ENCODE measurements at regions not wholly inside any gene's neighbourhood (a gene's known extent, or its start where the extent isn't known, plus 50 kb on each side); places are given as distances from the start of the nearest gene placed in this dataset.

GRCh38 chr5:32951003-32951402, 239.9 kb downstream of the NPR3 start:
- TF ChIP-seq EP300 (IDR thresholded peaks at IDR 0.05; ENCODE audit: borderline replicate concordance) (no peak), FOXM1 (IDR thresholded peaks at IDR 0.05; ENCODE audit: borderline replicate concordance, low read depth) (no peak), CEBPB (IDR thresholded peaks at IDR 0.05) (no peak)

DNA sequence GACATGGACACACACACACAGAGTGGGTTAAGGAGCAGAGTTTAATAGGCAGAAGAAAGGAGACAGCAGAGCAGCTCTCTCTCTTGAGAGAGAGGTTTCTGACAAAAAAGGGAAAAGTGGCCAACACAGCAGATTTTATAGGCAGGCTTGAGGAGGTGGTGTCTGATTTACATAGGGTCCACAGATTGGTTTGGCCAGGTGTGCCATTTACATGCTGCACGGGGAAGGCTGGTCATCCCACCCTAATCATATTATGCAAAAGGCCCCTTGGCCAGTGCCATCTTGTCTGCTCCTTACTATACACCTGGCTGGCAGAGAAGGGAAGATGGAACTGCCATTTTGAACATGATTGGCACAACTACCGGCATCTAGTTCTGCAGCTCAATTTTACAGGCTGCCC, 240.8 kb downstream of the NPR3 start:
- no peak for TF ChIP-seq NFIC (IDR thresholded peaks at IDR 0.05)
- TF ChIP-seq, protein P1, sequence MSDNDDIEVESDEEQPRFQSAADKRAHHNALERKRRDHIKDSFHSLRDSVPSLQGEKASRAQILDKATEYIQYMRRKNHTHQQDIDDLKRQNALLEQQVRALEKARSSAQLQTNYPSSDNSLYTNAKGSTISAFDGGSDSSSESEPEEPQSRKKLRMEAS (IDR thresholded peaks at IDR 0.05) = no peak
- TF ChIP-seq ZBTB7A (IDR thresholded peaks at IDR 0.05; ENCODE audit: low read depth) = no peak
- TF ChIP-seq, protein P2, sequence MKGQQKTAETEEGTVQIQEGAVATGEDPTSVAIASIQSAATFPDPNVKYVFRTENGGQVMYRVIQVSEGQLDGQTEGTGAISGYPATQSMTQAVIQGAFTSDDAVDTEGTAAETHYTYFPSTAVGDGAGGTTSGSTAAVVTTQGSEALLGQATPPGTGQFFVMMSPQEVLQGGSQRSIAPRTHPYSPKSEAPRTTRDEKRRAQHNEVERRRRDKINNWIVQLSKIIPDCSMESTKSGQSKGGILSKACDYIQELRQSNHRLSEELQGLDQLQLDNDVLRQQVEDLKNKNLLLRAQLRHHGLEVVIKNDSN (IDR thresholded peaks at IDR 0.05) = no peak
- TF ChIP-seq TAF1 (IDR thresholded peaks at IDR 0.05; ENCODE audit: low read depth) = no peak
- no peak for TF ChIP-seq TCF12 (IDR thresholded peaks at IDR 0.05; ENCODE audit: low read depth)
- TF ChIP-seq YY1 (IDR thresholded peaks at IDR 0.05; ENCODE audit: low read depth) = no peak
- no peak for TF ChIP-seq EP300 (IDR thresholded peaks at IDR 0.05; ENCODE audit: borderline replicate concordance)
- TF ChIP-seq CEBPB (IDR thresholded peaks at IDR 0.05) = no peak
- no peak for TF ChIP-seq EGR1 (IDR thresholded peaks at IDR 0.05)
- TF ChIP-seq REST (IDR thresholded peaks at IDR 0.05; ENCODE audit: low read depth) = no peak
- TF ChIP-seq TEAD4 (IDR thresholded peaks at IDR 0.05) = no peak
- no peak for TF ChIP-seq CREB1 (IDR thresholded peaks at IDR 0.05; ENCODE audit: low read depth)

DNA sequence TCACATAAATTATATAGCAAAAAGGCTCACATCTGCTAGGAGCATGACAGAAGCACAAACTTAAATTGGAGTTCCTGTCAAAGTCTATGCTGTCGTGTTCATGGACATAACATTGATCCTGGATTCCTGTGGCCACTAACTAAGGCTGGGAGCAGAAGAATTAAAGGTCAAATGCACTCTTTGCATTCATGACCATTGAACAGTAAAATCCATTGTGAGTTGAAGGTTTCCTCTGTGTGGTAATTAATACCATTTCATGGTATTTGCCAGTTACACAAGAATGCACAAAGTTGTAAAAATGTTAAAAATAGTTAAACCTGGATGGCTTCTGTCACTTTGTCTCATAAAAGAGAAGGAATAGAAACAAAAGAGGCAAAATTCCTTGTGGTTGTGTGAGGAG, 242.6 kb downstream of the NPR3 start:
- peak; percentile 34; the same call in 1 of the 2 replicates for TF ChIP-seq TCF12 (IDR thresholded peaks at IDR 0.05; ENCODE audit: low read depth)
- no peak for TF ChIP-seq CEBPB (IDR thresholded peaks at IDR 0.05)
- TF ChIP-seq, protein P2 (IDR thresholded peaks at IDR 0.05) = no peak
- TF ChIP-seq EP300 (IDR thresholded peaks at IDR 0.05; ENCODE audit: borderline replicate concordance) = peak; percentile 61
- TF ChIP-seq TEAD4 (IDR thresholded peaks at IDR 0.05) = peak; percentile 71

DNA sequence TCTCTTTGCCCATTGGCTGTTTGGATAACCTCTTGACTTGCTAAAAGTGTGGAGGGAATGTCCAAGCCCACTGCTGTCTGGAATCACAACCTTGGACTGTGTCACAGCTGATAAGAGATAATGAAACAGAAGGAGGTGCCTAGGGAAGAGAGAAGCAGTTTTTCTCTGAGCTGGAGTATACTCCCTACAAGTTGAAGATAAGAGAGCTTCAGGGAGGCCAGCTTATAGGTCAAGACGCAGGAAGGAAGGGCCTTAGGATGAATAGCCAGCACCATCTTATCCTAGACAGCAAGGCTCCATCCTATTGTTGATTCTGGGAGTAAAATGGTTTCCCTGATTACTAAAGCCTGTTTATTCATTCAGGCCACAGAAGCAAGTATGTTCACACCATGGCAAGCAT, 244.7 kb downstream of the NPR3 start:
- TF ChIP-seq FOXM1 (IDR thresholded peaks at IDR 0.05; ENCODE audit: borderline replicate concordance, low read depth) (no peak), YY1 (IDR thresholded peaks at IDR 0.05; ENCODE audit: low read depth) (no peak), NFIC (IDR thresholded peaks at IDR 0.05) (no peak), TAF1 (IDR thresholded peaks at IDR 0.05; ENCODE audit: low read depth) (no peak), ZBTB7A (IDR thresholded peaks at IDR 0.05; ENCODE audit: low read depth) (no peak)
- TF ChIP-seq, protein P2 (IDR thresholded peaks at IDR 0.05) = no peak

DNA sequence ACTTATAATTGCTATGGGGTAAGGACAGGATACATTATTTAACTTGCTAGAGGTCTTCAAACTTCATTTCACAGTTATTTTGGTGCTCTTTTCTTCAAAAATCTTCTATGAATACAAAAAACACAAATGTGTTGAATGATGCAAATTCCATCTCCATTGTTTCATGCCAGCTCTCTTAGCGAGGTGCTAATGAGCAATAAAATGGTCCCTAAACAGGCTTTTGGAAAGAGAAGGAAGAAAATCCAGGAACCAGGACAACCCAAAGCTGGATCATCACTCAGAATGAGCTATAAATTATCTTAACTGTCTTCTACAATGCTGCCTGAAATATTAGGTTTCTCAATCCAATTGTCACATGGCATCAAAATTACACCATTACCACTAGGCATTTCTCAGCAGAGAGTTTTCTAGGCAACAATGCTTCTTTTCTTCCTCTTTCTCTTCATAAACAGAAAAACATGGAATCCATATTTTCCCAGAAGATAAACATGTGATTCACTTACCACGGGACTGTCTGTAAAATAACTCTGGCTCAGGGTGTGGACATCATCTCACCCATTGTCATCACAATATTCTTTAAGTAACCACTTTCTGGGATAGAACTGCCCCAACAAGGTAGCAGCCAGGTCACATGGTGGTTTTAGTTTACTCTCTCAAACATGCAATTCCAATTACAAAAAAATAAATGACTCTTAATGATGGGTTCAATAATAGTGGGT, 249.4 kb downstream of the NPR3 start:
- TF ChIP-seq TAF1 (IDR thresholded peaks at IDR 0.05; ENCODE audit: low read depth) (no peak), CEBPB (IDR thresholded peaks at IDR 0.05) (no peak), REST (IDR thresholded peaks at IDR 0.05; ENCODE audit: low read depth) (no peak), TCF12 (IDR thresholded peaks at IDR 0.05; ENCODE audit: low read depth) (no peak), NFIC (IDR thresholded peaks at IDR 0.05) (no peak)
- TF ChIP-seq, protein P1 (IDR thresholded peaks at IDR 0.05) = no peak

DNA sequence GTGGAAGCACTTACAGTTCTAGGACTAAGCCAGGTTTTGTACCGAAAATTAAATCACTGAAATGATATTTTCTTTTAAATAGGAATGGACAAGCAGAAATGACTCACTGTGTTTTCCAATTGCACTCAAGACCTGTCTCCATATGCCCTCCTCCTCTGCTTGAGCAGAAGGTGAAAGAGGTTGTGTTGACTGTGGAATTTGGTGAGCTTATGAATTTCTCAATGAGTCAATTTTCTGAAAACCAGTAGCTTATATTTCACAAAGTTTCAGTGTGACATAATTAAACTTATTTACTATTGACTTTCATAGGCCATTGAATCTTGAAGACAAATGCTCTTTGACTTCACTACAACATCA, 249.9 kb downstream of the NPR3 start:
- TF ChIP-seq TAF1 (IDR thresholded peaks at IDR 0.05; ENCODE audit: low read depth) (no peak), RAD21 (IDR thresholded peaks at IDR 0.05; ENCODE audit: low read depth) (no peak), YY1 (IDR thresholded peaks at IDR 0.05; ENCODE audit: low read depth) (no peak), TEAD4 (IDR thresholded peaks at IDR 0.05) (no peak), EP300 (IDR thresholded peaks at IDR 0.05; ENCODE audit: borderline replicate concordance) (no peak), FOXM1 (IDR thresholded peaks at IDR 0.05; ENCODE audit: borderline replicate concordance, low read depth) (no peak), TCF12 (IDR thresholded peaks at IDR 0.05; ENCODE audit: low read depth) (no peak), CEBPB (IDR thresholded peaks at IDR 0.05) (no peak), REST (IDR thresholded peaks at IDR 0.05; ENCODE audit: low read depth) (no peak), ZBTB7A (IDR thresholded peaks at IDR 0.05; ENCODE audit: low read depth) (no peak), CREB1 (IDR thresholded peaks at IDR 0.05; ENCODE audit: low read depth) (no peak), NFIC (IDR thresholded peaks at IDR 0.05) (no peak)
- TF ChIP-seq, protein P2 (IDR thresholded peaks at IDR 0.05) = no peak
